ENCODE measurements at regions not wholly inside any gene's neighbourhood (a gene's known extent, or its start where the extent isn't known, plus 50 kb on each side); places are given as distances from the start of the nearest gene placed in this dataset.

- no peak for DNase-seq
These were observed 532.5 kb upstream of the KCNMB2 start for GRCh38 chr3:178003756-178004155.

- DNase-seq: no peak
These were observed 530.3 kb upstream of the KCNMB2 start for GRCh38 chr3:178005961-178006360.

- DNase-seq: no peak
These were observed 525.9 kb upstream of the KCNMB2 start for GRCh38 chr3:178010306-178010705.

DNA sequence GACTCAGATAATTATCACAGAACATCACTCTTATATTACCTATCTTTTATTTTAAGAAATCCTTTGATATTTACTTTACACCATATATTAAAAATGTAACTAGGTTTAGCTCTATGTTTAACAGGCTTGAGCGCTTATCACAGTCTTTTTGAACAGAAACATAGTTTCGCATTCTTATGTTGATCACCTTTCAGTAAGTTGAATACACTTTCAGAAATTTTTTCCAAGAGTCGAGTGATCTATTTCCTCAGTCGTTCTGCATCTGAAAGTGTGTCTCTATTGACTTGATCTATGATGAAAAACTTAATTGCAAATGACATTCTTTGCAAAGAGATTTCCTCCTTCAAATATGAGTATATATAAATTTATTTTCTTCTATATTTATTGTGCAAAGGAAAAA lies 516.6 kb upstream of the KCNMB2 start:
- no peak for DNase-seq

DNA sequence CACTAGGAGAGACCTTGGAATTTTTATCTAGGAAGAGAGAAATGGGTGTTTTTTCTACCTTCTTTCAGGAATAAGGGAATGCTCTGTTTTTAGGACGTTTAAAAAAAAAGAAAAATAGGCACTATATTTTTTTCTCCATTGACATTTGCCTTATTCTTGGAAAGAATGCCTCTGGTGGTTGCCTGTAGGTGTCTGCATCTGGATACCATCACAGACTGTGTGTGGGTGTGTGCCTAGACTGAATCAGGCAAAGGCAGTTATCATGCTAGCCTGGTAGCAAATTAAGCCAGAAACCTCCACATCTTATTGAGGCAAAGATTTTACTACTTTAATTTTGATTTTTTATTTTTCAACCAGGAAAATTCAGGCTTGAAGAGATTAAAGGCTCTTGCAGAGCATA lies 513.6 kb upstream of the KCNMB2 start:
- DNase-seq: no peak

DNA sequence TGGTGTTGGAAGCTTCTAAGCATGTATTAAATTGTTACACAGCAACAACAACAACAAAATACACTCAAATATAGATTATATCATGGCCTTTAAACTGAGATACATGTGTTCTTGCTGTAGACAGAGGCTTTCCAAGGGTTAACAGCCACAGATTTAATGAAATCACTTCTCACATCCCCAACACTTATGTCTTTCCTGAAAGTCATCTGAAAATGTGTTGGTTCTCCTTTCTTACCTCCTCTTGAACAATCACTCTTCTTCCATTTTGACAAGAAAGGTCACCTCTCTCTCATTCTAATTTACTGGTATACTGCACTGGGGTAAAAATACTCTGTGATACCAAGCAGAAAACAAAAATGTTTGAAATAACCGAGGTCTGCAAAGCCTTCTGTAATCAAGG lies 507.3 kb upstream of the KCNMB2 start:
- DNase-seq: no peak

GRCh38 chr3:178036451-178037144 lies 499.6 kb upstream of the KCNMB2 start:
- DNase-seq: no peak

DNA sequence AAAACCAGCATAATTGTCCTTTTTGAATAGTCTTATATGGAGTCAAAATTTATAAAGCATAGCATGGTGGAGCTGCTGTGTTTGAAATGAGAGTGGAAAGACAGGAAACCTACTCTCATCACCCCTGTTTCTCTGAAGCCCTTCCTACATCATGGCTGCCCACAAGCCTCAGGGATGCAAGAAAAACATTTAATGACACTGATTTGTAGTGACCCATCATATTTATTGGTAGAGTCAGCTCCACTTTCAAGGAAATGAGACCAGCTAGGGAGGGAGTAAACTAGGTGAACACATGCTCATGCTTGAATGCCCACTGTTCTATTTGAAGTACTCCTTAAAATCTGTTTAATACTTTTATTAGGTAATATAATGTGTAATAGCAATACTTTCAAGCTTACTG lies 494.3 kb upstream of the KCNMB2 start:
- no peak for DNase-seq

DNA sequence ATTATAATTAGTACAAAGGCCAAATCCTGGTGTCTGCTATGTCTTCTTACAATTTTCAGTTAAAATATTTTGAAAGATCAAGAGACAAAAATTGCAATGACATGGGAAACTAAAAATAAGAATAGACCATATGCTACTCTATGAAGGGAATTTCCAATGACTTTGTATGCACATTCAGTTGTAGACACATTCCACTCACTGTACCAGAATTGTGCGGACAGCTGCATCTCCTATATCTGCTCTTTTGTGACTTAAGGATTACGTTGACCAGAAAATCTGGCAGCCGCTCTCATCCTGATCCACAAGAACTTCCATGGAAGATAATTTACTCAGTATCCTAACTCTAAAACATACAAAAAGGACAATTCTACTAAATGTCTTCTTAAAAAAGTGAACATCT lies 493.9 kb upstream of the KCNMB2 start:
- DNase-seq: no peak

DNA sequence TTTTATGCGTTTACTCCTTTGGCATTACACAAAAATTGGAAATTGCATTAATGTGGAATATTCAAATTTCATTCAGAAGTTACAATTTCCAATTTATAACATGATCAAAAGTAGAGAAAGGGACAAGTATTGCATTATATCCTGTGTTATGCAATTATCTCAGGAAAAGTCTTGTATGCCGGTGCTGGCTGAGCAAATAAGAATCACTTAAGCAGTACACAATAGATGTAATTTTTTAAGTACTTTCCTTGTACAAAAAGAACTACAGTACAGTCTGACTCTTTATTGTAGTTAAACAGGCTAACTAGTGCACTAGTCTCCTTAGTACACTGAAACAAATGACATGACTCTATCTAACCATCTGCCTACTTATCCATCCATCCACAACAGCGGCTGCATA lies 493.2 kb upstream of the KCNMB2 start:
- no peak for DNase-seq

- DNase-seq: no peak
These were observed 491.9 kb upstream of the KCNMB2 start for GRCh38 chr3:178044320-178044719.

DNA sequence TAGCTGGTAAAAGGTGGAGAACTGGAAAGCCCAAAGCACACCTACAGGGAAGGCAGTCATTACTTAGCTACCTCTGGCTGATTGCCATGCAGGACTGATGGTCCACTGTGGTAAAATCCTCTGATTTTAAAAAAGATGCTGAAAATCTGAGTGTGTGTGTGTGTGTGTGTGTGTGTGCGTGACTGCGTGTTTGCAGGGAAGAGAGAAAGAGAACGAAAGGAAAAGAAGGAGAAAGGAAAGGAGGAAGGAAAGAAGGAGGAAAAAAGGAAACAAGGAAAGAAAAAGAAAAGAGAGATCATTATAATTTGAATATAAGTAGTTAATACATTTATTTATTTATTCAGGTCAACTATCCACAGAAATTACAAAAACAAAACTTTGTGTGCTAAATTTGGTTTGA lies 488.7 kb upstream of the KCNMB2 start:
- DNase-seq: no peak

DNA sequence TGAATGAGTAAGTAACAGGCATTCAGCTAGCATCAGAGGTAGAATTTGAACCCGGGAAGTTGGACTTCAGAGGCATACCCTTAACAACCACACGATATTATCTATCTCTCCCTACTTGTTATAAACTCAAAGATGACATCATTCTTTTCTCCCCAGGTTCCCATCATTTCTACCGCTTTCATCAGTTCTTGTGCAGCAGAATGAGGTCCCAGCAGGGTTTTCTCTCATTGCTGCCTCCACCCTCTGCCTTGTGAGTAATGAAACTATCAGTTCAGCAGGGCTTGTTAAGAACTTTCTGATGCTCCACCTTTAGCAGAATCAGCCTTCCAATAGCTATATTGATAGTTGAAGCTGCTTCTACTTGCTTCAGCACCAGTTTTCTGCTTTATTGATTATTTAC lies 487.5 kb upstream of the KCNMB2 start:
- DNase-seq: no peak

DNA sequence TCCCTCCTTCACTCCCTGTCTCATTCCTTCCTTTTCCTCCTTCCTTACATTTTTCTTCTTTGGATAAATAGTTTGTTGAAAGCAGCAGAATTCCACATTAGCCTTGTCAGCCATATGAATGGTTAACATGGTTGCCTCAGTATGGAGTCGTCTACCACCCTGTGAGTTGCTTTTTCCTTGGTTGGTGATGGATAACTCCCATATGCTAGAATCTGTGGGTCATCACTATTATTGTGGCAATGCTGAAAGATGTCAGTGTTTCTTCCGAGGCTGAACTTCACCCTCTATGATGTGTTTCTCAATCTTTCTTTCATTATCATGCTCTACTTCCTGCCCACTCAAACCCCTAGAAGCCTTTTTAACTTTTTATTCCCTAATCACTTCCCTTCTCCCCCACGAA lies 481.8 kb upstream of the KCNMB2 start:
- DNase-seq: no peak

GRCh38 chr3:178055939-178056338 lies 480.3 kb upstream of the KCNMB2 start:
- no peak for DNase-seq

DNA sequence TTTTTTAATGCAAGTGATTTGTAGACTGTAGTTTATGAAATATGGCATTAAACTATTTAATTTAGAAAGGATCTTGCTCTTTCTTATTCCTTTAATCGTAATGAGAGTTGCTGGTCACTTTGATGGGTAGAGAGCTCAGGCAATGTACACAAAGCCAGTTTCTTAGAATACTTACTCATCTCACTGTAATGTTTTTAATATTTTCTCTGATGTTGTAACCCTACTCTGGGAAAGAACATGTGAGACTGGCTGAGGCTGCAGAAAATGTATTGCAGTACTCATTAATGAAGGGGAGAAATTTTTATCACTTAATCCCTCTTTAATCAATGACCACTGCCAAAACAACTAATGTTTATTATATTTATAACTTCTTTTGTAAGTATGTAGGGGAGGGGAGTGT lies 479.4 kb upstream of the KCNMB2 start:
- no peak for DNase-seq

DNA sequence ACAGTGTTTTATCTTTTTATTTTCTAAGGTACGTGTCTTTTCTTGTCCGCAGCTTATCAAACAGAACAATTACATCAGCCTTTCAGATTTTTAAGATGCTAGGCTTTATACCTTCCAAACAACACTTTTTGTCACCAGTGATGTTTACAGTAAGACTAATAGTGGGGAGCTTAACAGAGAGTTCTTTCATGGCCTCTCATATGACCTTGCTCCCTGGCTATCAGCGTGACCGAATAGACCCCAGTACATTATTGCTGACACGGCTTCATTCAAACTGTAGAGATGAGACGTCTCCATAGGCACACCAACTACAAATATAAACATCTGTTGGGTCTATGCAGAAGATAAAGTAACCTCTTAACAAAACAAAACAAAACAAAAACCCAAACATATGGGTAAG lies 477.6 kb upstream of the KCNMB2 start:
- no peak for DNase-seq

GRCh38 chr3:178059119-178059518 lies 477.1 kb upstream of the KCNMB2 start:
- no peak for DNase-seq

- no peak for DNase-seq
These were observed 476.4 kb upstream of the KCNMB2 start for GRCh38 chr3:178059836-178060235.

DNA sequence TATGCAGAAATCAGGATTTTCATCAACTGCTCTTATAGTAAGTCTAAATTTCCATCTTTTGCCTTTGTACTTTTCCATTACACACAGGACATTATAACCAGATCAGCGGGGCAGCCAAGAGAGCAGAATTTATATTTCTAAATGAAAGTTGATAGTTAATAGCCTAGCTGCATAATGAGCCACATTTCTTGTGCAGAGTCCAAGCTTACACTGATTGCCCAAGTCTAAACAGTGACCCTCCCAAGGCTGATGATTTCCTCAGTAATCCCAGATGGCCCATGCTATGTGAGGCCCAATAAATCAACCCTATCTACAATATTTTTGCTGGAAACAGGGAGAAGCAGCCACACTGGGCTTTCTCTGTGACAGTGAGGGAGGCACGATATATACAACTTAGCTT lies 475.8 kb upstream of the KCNMB2 start:
- DNase-seq: no peak

- DNase-seq: no peak
These were observed 474.1 kb upstream of the KCNMB2 start for GRCh38 chr3:178062126-178062525.

- DNase-seq: no peak
These were observed 472.8 kb upstream of the KCNMB2 start for GRCh38 chr3:178063461-178063860.

GRCh38 chr3:178067721-178068120 lies 468.5 kb upstream of the KCNMB2 start:
- DNase-seq: no peak

GRCh38 chr3:178072391-178073305 lies 463.6 kb upstream of the KCNMB2 start:
- DNase-seq: no peak
